GM12878 (cell line): ENCODE measurements at regions not wholly inside any gene's neighbourhood (a gene's known extent, or its start where the extent isn't known, plus 50 kb on each side); places are given as distances from the start of the nearest gene placed in this dataset.

Experiments used
- ATF2 ChIP-seq: IDR thresholded peaks from 2 replicates; pipeline ENCODE4 v1.6.1; 2012; ENCODE audit warnings: low read length, inconsistent platforms
- ATF7 ChIP-seq: fragments of 450-650 bp; IDR thresholded peaks from 2 replicates; pipeline ENCODE4 v1.6.1; 2016; ENCODE audit warnings: low read depth, mild to moderate bottlenecking
- CEBPB ChIP-seq, 2 experiments: fragments of 150-350 bp in 1 of 2; IDR thresholded peaks; 2 replicates each; pipeline ENCODE4 v1.6.1; 2012 to 2014; ENCODE audit warnings: low read depth in 2 of 2, low read length in 2 of 2, borderline replicate concordance in 1 of 2, inconsistent platforms in 1 of 2
- CTCF ChIP-seq, 3 experiments: IDR thresholded peaks in 2 of 3; conservative IDR thresholded peaks in 1 of 3; 2 replicates each; pipeline ENCODE4 v1.5.1; 2011; ENCODE audit warnings: low read depth in 3 of 3, low read length in 3 of 3, mild to moderate bottlenecking in 3 of 3, control low read depth in 2 of 3, moderate library complexity in 2 of 3, inconsistent platforms in 1 of 3, mixed read lengths in 1 of 3; ENCODE audit not compliant: control insufficient read depth in 2 of 3, insufficient read depth in 1 of 3; ENCODE audit errors: extremely low read depth in 1 of 3
- E2F4 ChIP-seq: IDR thresholded peaks from 2 replicates; pipeline ENCODE4 v1.6.1; 2012; ENCODE audit warnings: low read depth, low read length, improper control_type of control experiment
- EZH2 ChIP-seq: IDR thresholded peaks from 2 replicates; pipeline ENCODE4 v1.6.1; 2012; ENCODE audit warnings: low read depth, mild to moderate bottlenecking, control low read depth, inconsistent platforms, low read length, borderline replicate concordance; ENCODE audit not compliant: control insufficient read depth
- POLR2AphosphoS5 ChIP-seq: IDR thresholded peaks from 2 replicates; pipeline ENCODE4 v1.6.1; 2011; ENCODE audit warnings: mild to moderate bottlenecking, low read length, inconsistent platforms
- POU2F2 ChIP-seq: IDR thresholded peaks from 3 replicates; pipeline ENCODE4 v1.6.1; 2011; ENCODE audit warnings: low read depth, mild to moderate bottlenecking, low read length, borderline replicate concordance
- RELB ChIP-seq: fragments of 450-650 bp; IDR thresholded peaks from 2 replicates; pipeline ENCODE4 v1.6.1; 2017; ENCODE audit warnings: low read depth, mild to moderate bottlenecking, moderate library complexity
- SIN3A ChIP-seq: IDR thresholded peaks from 2 replicates; pipeline ENCODE4 v1.6.1; 2012; ENCODE audit warnings: low read depth, low read length, improper control_type of control experiment
- SREBF1 ChIP-seq: IDR thresholded peaks from 2 replicates; pipeline ENCODE4 v1.6.1; 2012; ENCODE audit warnings: mild to moderate bottlenecking, low read length
- STAT3 ChIP-seq: IDR thresholded peaks from 2 replicates; pipeline ENCODE4 v1.6.1; 2011; ENCODE audit warnings: low read depth, low read length, improper control_type of control experiment
- YY1 ChIP-seq: IDR thresholded peaks from 2 replicates; pipeline ENCODE4 v1.6.1; 2011; ENCODE audit warnings: low read depth, mild to moderate bottlenecking, low read length

GRCh38 chr3:124346487-124346886 lies 354.6 kb upstream of the ROPN1 start:
- TF ChIP-seq CTCF (IDR thresholded peaks at IDR 0.05 in 2 of 3, conservative IDR thresholded peaks at IDR 0.05 in 1 of 3; ENCODE audit: control insufficient read depth in 2 of 3, extremely low read depth in 1 of 3, insufficient read depth in 1 of 3, low read depth in 3 of 3, low read length in 3 of 3) (no peak), POU2F2 (no peak), ATF7 (no peak), RELB (no peak), STAT3 (no peak), POLR2AphosphoS5 (no peak), E2F4 (no peak), YY1 (no peak), ATF2 (no peak), SIN3A (no peak), EZH2 (no peak), CEBPB (IDR thresholded peaks at IDR 0.05; ENCODE audit: borderline replicate concordance in 1 of 2, low read depth in 2 of 2, low read length in 2 of 2) (no peak), SREBF1 (no peak)
